ELF-1 (cell line): ENCODE measurements at regions not wholly inside any gene's neighbourhood (a gene's known extent, or its start where the extent isn't known, plus 50 kb on each side); places are given as distances from the start of the nearest gene placed in this dataset.
A peak's percentile ranks its signal among the peaks of the same experiment; 100 is the strongest.
"Not testable (repeated sequence)": the region's sequence is repeated elsewhere in the genome, so short reads cannot be mapped to it uniquely, and the experiment has no call there.

Experiments
- DNase-seq: peaks from one replicate; pipeline ENCODE4 v3.0.0-alpha.2; 2016; ENCODE audit warnings: low read depth, low spot score

DNA sequence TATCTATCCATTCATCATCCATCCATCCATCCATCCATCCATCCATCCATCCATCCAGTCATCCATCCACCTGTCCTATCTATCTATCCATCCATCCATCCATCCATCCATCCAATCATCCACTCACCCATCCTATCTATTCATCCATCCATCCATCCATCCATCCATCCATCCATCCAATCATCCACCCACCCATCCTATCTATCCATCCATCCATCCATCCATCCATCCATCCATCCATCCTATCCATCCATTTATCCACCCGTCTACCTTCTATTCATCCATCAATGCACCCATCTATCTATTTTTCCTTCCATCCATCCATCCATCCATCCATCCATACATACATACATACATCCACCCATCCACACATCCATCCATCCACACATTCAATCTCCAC is 540.1 kb downstream of the TBC1D22A start:
- DNase-seq, result not testable (repeated sequence)

GRCh38 chr22:47301820-47302475 is 539.5 kb downstream of the TBC1D22A start:
- DNase-seq, result peak; percentile 45

- no peak for DNase-seq
These were observed 538.4 kb downstream of the TBC1D22A start for GRCh38 chr22:47300698-47301405.

DNA sequence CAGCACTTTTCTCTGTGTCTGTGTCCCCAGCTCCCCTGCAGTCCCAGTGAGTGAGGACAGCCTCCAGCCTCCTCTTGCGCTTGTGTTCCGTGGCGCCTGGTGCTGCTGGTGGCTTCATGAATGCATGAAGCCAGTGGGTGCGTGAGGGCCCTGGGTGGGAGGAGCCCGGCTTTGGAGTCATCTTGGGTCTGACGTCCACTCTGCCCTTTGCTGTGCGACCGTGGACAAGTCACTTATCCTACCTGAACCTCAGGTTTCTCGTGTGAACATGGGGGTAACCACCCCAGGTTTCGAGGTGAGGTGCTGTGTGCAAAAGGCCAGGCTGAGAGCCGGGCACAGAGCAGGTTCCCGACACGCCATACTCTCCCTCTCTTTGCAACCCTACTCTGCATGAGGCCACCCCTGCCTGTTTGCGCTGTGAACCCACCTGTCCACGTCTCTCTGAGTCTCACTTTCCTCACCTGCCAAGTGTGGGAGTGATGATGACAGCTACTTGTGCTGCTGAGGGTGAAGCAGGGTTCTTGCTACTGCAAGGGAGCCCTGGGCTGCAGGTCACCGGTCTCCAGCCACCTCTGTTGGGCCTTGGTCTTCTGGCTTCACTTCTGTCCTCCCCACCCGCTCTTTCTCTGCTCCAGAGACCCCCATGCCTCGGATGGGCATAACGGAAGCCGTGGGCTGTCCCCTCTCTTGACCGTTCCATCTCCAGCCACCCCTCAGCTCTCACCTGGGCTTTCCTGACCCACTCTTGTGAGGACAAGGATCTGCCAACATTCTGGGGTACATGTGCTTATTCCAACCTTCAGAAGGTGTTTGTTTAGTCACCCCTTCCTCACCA is 537.6 kb downstream of the TBC1D22A start:
- DNase-seq, result no peak

DNA sequence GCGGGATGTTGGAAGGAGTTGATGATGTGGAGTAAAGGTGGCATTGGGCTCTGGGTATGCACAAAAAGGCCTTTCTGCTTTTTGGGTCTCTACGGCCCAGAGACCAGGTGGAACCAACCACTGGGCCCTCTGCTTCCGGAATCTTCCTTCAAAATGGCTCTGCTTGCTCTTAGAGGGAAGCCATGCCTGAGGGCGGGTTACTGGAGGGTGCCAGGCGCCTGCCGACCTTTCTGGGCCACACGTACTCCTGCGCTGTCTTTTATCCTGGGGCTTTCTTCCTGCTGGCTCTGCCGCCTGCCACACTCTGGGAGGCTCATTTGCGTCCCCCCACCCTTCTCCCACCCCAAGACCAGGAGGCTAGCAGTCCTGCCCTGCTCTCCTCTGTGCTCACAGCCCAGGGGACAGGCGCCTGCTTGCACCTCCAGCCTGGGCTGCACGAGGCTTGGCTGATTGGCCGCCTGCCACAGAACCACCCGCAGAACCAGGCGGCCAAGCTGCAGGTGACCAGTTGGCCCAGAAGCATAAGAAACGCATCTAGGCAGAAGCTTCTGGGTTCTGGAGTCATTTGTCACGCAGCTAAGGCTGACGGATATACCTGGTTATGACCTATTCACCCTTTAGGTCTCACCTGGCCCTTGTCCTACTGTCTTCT is 536.9 kb downstream of the TBC1D22A start:
- DNase-seq, result no peak

DNA sequence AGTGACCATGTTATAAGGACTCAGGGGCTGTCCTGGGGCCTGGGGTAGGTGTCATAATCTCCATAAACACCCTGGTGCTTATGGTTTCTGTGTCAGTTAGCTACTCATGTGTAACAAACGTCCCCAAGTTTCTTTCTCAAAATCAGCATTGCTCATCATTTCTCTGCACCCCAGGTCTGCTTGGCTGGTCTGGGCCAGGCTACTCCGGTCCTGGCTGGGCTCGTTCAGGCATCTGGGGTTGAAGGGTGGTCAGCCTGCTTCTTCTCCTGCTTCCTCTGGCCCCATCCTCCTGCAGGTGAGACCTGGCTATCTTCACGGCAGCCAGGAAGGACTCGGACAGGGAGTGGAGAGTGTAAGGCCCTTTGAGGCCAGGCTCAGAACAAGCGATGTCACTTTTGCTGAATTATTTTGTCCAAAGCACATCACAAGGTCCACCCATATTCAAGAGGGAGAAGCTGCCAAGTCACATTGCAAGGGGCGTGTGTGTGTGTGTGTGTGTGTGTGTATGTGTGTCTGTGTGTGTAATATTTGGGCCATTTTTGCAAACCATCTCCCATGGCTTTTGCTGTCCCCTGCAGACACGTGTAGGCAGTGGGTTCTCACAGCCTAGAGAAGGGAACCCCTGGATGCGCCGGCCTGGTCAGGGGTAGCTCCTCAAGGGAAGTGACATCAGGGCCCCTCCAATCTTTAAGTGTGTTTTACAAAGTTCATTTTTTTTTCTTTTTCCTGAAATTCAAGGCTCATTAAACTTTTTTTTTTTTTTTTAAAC is 535.8 kb downstream of the TBC1D22A start:
- DNase-seq, result no peak

- DNase-seq, result no peak
These were observed 535.0 kb downstream of the TBC1D22A start for GRCh38 chr22:47297261-47298016.

- no peak for DNase-seq
These were observed 534.2 kb downstream of the TBC1D22A start for GRCh38 chr22:47296405-47297260.

DNA sequence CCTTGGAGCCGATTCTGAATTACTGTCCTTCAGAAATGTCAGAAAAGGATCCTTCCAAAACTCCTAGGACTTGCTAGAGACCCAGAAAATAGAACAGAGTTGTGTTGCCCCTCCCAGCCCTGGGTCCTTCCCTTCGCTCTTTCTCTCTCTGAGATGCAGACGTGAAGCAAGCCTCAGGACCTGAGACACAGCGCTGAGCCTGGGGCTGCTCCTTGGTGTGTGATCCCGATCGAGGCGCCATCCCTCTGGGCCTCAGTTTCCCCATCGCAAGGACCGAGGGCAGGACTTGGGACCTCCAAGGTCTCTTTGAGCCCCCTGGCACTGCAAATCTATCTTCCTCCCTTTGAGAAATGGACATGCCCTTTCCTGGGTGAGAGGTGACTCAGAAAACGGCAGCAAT is 533.5 kb downstream of the TBC1D22A start:
- no peak for DNase-seq

DNA sequence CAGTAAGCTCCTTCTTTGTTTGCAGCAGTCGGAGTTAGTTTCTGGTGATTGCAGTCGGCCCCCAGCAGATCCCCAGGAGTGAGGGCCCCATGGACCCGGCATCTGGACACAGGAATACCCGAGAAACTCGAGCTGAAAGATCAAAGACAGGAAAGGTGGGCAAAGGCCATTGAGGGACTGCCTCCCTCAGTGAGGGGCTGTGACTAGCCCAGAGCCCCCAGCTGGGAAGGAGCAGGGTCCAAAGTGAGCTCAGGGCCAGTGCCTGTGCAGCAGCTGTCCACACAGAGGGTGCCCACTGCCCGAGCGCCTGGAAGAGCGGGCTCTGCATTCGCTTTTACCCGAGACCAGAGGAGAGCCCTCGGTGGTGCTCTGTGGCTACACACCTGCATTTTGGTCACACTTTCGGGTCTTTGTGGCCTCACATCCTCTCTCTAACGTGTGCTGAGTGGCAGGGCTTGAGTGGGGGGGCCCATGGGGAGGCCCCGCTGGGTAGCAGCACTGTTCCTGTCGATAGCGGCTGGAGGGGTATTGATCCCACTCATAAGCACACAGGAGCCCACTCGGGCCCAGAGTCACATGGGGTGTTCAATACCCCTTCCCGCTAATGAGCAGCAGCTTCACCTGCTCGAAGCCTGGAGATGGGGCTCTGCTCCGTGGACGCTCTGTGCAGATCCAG is 532.9 kb downstream of the TBC1D22A start:
- DNase-seq, result no peak

GRCh38 chr22:47294576-47294975 is 532.1 kb downstream of the TBC1D22A start:
- DNase-seq, result no peak

DNA sequence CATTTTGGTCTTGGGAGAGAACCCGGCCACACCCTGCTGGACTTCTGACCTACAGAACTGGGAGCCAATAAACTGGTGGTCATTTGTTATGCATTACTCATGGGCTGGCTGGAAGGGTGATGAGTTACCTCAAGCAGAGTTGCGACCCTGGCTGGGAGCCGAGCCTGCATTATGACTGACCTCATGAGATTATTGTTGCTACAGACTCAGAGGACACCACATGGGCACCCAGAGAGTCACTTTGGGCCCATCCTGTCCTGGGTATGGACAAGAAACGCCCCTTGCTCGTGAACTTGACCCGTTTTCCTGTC is 531.7 kb downstream of the TBC1D22A start:
- DNase-seq, result no peak

DNA sequence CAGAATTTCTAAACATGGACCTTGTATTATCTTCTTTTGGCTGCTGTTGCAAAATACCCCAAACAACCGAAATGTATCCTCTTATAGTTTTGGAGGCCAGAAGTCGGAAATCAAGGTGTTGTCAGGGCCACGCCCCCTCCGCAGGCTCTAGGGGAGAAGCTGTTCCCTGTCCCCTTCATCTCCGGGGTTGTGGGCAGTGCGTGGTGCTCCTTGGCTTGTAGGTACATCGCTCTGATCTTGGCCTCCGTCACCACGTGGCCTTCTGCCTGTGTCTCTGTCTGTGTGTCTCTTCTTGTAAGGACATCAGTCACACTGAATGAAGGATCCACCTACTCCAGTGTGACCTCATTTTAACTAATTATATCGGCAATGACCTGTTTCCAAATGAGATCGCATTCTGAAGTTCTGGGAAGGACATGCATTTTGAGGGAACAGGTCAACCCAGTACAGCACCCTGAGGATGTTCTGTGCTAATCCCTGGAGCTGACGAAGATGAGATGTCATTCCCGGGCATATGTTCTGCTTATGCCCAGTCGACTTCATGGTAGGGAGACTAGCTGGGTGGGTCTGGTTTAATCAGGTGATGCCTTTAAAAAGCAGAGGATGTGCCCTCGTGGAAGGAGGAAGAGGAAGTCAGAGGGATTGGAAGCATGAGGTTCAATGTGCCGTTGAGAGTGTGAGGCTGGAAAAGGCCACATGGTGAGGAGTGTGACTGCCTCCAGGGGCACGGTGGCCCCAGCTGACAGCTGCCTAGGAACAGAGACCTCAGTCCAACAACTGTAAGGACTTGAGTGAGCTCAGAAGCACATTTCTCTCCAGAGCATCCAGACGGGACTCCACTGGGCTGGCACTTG is 531.1 kb downstream of the TBC1D22A start:
- no peak for DNase-seq

- DNase-seq, result no peak
These were observed 530.3 kb downstream of the TBC1D22A start for GRCh38 chr22:47292546-47293320.

GRCh38 chr22:47291565-47292495 is 529.4 kb downstream of the TBC1D22A start:
- DNase-seq, result no peak

- DNase-seq, result peak; percentile 23
These were observed 528.4 kb downstream of the TBC1D22A start for GRCh38 chr22:47290706-47291430.
